ENCODE measurements at regions not wholly inside any gene's neighbourhood (a gene's known extent, or its start where the extent isn't known, plus 50 kb on each side); places are given as distances from the start of the nearest gene placed in this dataset.

DNA sequence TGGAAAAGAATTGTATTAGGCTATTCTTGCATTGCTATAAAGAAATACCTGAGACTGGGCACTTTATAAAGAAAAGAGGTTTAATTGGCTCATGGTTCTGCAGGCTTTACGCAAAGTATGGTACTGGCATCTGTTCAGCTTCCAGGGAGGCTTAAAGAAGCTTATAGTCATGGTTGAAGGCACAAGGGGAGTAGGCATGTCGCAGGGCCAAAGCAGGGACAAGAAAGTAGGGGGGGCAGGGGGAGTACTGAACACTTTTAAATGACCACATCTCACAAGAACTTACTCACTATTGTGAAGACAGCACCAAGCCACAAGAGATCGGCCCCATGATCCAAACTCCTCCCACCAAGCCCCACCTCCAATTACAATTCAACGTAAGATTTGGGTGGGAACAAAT, 152.5 kb upstream of the PHF14 start (continued):
- TF ChIP-seq, protein P1, sequence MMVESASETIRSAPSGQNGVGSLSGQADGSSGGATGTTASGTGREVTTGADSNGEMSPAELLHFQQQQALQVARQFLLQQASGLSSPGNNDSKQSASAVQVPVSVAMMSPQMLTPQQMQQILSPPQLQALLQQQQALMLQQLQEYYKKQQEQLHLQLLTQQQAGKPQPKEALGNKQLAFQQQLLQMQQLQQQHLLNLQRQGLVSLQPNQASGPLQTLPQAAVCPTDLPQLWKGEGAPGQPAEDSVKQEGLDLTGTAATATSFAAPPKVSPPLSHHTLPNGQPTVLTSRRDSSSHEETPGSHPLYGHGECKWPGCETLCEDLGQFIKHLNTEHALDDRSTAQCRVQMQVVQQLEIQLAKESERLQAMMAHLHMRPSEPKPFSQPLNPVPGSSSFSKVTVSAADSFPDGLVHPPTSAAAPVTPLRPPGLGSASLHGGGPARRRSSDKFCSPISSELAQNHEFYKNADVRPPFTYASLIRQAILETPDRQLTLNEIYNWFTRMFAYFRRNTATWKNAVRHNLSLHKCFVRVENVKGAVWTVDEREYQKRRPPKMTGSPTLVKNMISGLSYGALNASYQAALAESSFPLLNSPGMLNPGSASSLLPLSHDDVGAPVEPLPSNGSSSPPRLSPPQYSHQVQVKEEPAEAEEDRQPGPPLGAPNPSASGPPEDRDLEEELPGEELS (CRISPR knock-in tag; IDR thresholded peaks at IDR 0.05) = no peak
- TF ChIP-seq RORB (CRISPR knock-in tag; IDR thresholded peaks at IDR 0.05) (no peak), KAT7 (CRISPR knock-in tag; IDR thresholded peaks at IDR 0.05; ENCODE audit: borderline replicate concordance) (no peak), CREB1 (CRISPR knock-in tag; IDR thresholded peaks at IDR 0.05) (no peak), SOX15 (CRISPR knock-in tag; IDR thresholded peaks at IDR 0.05) (no peak), JUN (CRISPR knock-in tag; IDR thresholded peaks at IDR 0.05) (no peak), ZNF416 (CRISPR knock-in tag; IDR thresholded peaks at IDR 0.05) (no peak), CBFB (CRISPR knock-in tag; IDR thresholded peaks at IDR 0.05; ENCODE audit: low read depth) (no peak), MXD4 (CRISPR knock-in tag; IDR thresholded peaks at IDR 0.05; ENCODE audit: borderline replicate concordance) (no peak)

DNA sequence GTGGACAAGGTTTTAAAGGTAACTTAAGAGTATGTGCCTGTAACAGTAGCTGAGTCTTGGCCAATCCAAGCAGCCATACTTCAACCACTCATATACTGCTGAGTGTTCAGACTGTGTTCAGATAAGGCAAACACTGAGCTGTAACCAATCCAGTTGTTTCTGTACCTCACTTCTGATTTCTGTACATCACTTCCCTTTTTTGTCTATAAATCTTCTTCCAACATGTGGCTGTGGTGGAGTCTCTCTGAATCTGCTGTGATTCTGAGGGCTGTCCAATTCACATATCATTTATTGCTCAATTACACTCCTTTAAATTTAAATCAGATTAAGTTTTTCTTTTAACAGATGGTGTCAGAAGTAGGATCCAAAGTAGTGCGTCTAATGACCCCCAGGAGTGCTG, 149.5 kb upstream of the PHF14 start:
- H3K9me3 Mint-ChIP-seq = no peaks in the 10 kb centered on the region
- H3K27ac Mint-ChIP-seq = no peak overlapping the region
- H3K4me3 Mint-ChIP-seq = no peak overlapping the region
- ATAC-seq (no peak), DNase-seq (ENCODE audit: low spot score) (no peak)
- no peaks in the 10 kb centered on the region for H3K36me3 Mint-ChIP-seq
- no peaks in the 10 kb centered on the region for H3K27me3 Mint-ChIP-seq (ENCODE audit: low read depth)
- no peaks in the 10 kb centered on the region for H3K4me1 Mint-ChIP-seq
- ChIA-PET POLR2A (no interaction called here), CTCF (no interaction called here)
- TF ChIP-seq ETV6 (CRISPR knock-in tag; IDR thresholded peaks at IDR 0.05) = no peak
- TF ChIP-seq CBFB (CRISPR knock-in tag; IDR thresholded peaks at IDR 0.05; ENCODE audit: low read depth) = no peak
- no peak for TF ChIP-seq ZBTB21 (CRISPR knock-in tag; IDR thresholded peaks at IDR 0.05; ENCODE audit: borderline replicate concordance)
- TF ChIP-seq SOX15 (CRISPR knock-in tag; IDR thresholded peaks at IDR 0.05) = no peak
- no peak for TF ChIP-seq TCF7 (CRISPR knock-in tag; IDR thresholded peaks at IDR 0.05; ENCODE audit: low read depth)
- TF ChIP-seq TEAD1 (CRISPR knock-in tag; IDR thresholded peaks at IDR 0.05) = no peak
- TF ChIP-seq, protein P2, sequence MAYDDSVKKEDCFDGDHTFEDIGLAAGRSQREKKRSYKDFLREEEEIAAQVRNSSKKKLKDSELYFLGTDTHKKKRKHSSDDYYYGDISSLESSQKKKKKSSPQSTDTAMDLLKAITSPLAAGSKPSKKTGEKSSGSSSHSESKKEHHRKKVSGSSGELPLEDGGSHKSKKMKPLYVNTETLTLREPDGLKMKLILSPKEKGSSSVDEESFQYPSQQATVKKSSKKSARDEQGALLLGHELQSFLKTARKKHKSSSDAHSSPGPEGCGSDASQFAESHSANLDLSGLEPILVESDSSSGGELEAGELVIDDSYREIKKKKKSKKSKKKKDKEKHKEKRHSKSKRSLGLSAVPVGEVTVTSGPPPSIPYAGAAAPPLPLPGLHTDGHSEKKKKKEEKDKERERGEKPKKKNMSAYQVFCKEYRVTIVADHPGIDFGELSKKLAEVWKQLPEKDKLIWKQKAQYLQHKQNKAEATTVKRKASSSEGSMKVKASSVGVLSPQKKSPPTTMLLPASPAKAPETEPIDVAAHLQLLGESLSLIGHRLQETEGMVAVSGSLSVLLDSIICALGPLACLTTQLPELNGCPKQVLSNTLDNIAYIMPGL (CRISPR knock-in tag; IDR thresholded peaks at IDR 0.05) = no peak

DNA sequence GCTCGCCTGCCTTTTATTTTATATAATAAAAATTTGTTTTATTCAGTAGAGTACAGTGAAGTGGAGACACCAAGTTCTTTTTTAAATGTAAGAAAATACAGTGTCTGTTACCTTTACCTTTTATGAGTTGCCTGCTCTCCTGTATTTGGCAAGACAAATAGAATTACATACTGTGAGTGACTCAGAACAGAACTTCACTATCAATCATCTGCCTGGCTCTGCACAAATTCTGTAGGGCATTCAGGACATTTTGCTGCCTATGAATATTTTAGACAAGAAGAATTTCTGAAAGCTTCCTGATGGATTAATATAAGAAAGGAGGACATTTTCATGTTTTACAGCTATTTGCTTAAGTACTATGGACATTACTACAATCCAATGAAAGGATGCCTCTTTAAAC, 135.4 kb upstream of the PHF14 start:
- Mint-ChIP-seq H3K9me3 (no peaks in the 10 kb centered on the region), H3K27me3 (ENCODE audit: low read depth) (no peaks in the 10 kb centered on the region), H3K4me1 (no peaks in the 10 kb centered on the region), H3K27ac (no peak overlapping the region), H3K4me3 (no peak overlapping the region), H3K36me3 (no peaks in the 10 kb centered on the region)
- ChIA-PET POLR2A (no interaction called here), CTCF (no interaction called here)
- DNase-seq (ENCODE audit: low spot score) (no peak), ATAC-seq (no peak)
- TF ChIP-seq ZNF671 (CRISPR knock-in tag; IDR thresholded peaks at IDR 0.05) = no peak
- TF ChIP-seq, protein P2 (CRISPR knock-in tag; IDR thresholded peaks at IDR 0.05) = no peak
- TF ChIP-seq, protein P3, sequence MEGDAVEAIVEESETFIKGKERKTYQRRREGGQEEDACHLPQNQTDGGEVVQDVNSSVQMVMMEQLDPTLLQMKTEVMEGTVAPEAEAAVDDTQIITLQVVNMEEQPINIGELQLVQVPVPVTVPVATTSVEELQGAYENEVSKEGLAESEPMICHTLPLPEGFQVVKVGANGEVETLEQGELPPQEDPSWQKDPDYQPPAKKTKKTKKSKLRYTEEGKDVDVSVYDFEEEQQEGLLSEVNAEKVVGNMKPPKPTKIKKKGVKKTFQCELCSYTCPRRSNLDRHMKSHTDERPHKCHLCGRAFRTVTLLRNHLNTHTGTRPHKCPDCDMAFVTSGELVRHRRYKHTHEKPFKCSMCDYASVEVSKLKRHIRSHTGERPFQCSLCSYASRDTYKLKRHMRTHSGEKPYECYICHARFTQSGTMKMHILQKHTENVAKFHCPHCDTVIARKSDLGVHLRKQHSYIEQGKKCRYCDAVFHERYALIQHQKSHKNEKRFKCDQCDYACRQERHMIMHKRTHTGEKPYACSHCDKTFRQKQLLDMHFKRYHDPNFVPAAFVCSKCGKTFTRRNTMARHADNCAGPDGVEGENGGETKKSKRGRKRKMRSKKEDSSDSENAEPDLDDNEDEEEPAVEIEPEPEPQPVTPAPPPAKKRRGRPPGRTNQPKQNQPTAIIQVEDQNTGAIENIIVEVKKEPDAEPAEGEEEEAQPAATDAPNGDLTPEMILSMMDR (IDR thresholded peaks at IDR 0.05) = no peak
- no peak for TF ChIP-seq ATF1 (CRISPR knock-in tag; IDR thresholded peaks at IDR 0.05)
- TF ChIP-seq, protein P4, sequence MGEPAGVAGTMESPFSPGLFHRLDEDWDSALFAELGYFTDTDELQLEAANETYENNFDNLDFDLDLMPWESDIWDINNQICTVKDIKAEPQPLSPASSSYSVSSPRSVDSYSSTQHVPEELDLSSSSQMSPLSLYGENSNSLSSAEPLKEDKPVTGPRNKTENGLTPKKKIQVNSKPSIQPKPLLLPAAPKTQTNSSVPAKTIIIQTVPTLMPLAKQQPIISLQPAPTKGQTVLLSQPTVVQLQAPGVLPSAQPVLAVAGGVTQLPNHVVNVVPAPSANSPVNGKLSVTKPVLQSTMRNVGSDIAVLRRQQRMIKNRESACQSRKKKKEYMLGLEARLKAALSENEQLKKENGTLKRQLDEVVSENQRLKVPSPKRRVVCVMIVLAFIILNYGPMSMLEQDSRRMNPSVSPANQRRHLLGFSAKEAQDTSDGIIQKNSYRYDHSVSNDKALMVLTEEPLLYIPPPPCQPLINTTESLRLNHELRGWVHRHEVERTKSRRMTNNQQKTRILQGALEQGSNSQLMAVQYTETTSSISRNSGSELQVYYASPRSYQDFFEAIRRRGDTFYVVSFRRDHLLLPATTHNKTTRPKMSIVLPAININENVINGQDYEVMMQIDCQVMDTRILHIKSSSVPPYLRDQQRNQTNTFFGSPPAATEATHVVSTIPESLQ (CRISPR knock-in tag; IDR thresholded peaks at IDR 0.05) = no peak
- TF ChIP-seq SOX15 (CRISPR knock-in tag; IDR thresholded peaks at IDR 0.05) = no peak
- TF ChIP-seq, protein P5, sequence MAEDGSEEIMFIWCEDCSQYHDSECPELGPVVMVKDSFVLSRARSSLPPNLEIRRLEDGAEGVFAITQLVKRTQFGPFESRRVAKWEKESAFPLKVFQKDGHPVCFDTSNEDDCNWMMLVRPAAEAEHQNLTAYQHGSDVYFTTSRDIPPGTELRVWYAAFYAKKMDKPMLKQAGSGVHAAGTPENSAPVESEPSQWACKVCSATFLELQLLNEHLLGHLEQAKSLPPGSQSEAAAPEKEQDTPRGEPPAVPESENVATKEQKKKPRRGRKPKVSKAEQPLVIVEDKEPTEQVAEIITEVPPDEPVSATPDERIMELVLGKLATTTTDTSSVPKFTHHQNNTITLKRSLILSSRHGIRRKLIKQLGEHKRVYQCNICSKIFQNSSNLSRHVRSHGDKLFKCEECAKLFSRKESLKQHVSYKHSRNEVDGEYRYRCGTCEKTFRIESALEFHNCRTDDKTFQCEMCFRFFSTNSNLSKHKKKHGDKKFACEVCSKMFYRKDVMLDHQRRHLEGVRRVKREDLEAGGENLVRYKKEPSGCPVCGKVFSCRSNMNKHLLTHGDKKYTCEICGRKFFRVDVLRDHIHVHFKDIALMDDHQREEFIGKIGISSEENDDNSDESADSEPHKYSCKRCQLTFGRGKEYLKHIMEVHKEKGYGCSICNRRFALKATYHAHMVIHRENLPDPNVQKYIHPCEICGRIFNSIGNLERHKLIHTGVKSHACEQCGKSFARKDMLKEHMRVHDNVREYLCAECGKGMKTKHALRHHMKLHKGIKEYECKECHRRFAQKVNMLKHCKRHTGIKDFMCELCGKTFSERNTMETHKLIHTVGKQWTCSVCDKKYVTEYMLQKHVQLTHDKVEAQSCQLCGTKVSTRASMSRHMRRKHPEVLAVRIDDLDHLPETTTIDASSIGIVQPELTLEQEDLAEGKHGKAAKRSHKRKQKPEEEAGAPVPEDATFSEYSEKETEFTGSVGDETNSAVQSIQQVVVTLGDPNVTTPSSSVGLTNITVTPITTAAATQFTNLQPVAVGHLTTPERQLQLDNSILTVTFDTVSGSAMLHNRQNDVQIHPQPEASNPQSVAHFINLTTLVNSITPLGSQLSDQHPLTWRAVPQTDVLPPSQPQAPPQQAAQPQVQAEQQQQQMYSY (CRISPR knock-in tag; IDR thresholded peaks at IDR 0.05) = no peak
- TF ChIP-seq, protein P6, sequence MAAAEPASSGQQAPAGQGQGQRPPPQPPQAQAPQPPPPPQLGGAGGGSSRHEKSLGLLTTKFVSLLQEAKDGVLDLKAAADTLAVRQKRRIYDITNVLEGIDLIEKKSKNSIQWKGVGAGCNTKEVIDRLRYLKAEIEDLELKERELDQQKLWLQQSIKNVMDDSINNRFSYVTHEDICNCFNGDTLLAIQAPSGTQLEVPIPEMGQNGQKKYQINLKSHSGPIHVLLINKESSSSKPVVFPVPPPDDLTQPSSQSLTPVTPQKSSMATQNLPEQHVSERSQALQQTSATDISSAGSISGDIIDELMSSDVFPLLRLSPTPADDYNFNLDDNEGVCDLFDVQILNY (CRISPR knock-in tag; IDR thresholded peaks at IDR 0.05) = no peak
- no peak for TF ChIP-seq NR3C1 (CRISPR knock-in tag; conservative IDR thresholded peaks at IDR 0.05; ENCODE audit: low read depth)

Measured in WTC11 (cell line).